ENCODE measurements at regions not wholly inside any gene's neighbourhood (a gene's known extent, or its start where the extent isn't known, plus 50 kb on each side); places are given as distances from the start of the nearest gene placed in this dataset.
"Not testable (repeated sequence)": the region's sequence is repeated elsewhere in the genome, so short reads cannot be mapped to it uniquely, and the experiment has no call there.

- H3K4me3 ChIP-seq, result no peak overlapping the region
- no peaks in the 10 kb centered on the region for H3K9me3 ChIP-seq
- intact Hi-C loops (cut with DNase I), result no loop called here
- DNase-seq (no peak), FAIRE-seq (no peak), ATAC-seq (no peak)
- no peak overlapping the region for H3K27ac ChIP-seq
- no peaks in the 10 kb centered on the region for H3K4me1 ChIP-seq
- TF ChIP-seq, protein P1, sequence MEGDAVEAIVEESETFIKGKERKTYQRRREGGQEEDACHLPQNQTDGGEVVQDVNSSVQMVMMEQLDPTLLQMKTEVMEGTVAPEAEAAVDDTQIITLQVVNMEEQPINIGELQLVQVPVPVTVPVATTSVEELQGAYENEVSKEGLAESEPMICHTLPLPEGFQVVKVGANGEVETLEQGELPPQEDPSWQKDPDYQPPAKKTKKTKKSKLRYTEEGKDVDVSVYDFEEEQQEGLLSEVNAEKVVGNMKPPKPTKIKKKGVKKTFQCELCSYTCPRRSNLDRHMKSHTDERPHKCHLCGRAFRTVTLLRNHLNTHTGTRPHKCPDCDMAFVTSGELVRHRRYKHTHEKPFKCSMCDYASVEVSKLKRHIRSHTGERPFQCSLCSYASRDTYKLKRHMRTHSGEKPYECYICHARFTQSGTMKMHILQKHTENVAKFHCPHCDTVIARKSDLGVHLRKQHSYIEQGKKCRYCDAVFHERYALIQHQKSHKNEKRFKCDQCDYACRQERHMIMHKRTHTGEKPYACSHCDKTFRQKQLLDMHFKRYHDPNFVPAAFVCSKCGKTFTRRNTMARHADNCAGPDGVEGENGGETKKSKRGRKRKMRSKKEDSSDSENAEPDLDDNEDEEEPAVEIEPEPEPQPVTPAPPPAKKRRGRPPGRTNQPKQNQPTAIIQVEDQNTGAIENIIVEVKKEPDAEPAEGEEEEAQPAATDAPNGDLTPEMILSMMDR (IDR thresholded peaks at IDR 0.05), result no peak
- no peaks in the 10 kb centered on the region for H3K36me3 ChIP-seq
- no peaks in the 10 kb centered on the region for H3K27me3 ChIP-seq
Observed at GRCh38 chr3:147162743-147163142, 243.6 kb downstream of the ZIC4 start.

GRCh38 chr3:147161833-147162232 is 244.5 kb downstream of the ZIC4 start:
- H3K27me3 ChIP-seq, result no peaks in the 10 kb centered on the region
- DNase-seq, result no peak
- ATAC-seq, result no peak

DNA sequence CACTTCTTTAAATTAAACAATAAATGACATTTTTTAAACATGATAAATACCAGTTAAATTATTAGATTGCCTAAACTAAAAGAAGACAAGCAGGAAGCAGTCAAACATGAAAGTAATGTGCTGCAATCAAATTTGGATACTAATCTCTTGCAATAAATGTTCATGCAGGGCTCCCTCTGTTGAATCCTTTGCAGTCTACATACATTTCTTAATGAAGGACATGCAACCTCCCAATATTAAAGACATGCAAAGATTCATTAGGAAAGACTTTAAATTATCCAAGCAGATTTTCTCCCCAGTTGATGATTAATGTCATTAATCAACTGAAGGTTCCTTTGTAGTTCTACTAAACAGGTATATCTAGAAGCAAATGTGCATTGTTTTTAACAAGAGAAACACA is 245.4 kb downstream of the ZIC4 start:
- intact Hi-C loops (cut with DNase I), result no loop called here
- no peaks in the 10 kb centered on the region for H3K27me3 ChIP-seq
- FAIRE-seq, result no peak

More at GRCh38 chr3:147161833-147162232, 244.5 kb downstream of the ZIC4 start:
- Histone ChIP-seq H3K4me3 (no peak overlapping the region), H3K36me3 (no peaks in the 10 kb centered on the region), H3K9me3 (no peaks in the 10 kb centered on the region), H3K4me1 (no peaks in the 10 kb centered on the region), H3K27ac (no peak overlapping the region)
- FAIRE-seq, result no peak
- intact Hi-C loops (cut with DNase I), result no loop called here
- 75 to 83% methylated on average over 3 of the region's 3 CpGs for WGBS, 2 donors
- TF ChIP-seq, protein P1 (IDR thresholded peaks at IDR 0.05), result no peak

GRCh38 chr3:147159141-147159540 is 247.2 kb downstream of the ZIC4 start:
- Histone ChIP-seq H3K4me1 (no peaks in the 10 kb centered on the region), H3K27ac (no peak overlapping the region), H3K27me3 (no peaks in the 10 kb centered on the region), H3K4me3 (no peak overlapping the region), H3K9me3 (no peaks in the 10 kb centered on the region), H3K36me3 (no peaks in the 10 kb centered on the region)
- no peak for ATAC-seq
- intact Hi-C loops (cut with DNase I), result no loop called here
- DNase-seq, result no peak
- 49 to 61% methylated on average over 1 of the region's 1 CpG for WGBS, 2 donors
- no peak for FAIRE-seq
- TF ChIP-seq, protein P1 (IDR thresholded peaks at IDR 0.05), result no peak

More for the DNA sequence above, 245.4 kb downstream of the ZIC4 start:
- Histone ChIP-seq H3K4me1 (no peaks in the 10 kb centered on the region), H3K36me3 (no peaks in the 10 kb centered on the region), H3K27ac (no peak overlapping the region), H3K9me3 (no peaks in the 10 kb centered on the region), H3K4me3 (no peak overlapping the region)
- DNase-seq, result no peak
- no peak for ATAC-seq
- TF ChIP-seq, protein P1 (IDR thresholded peaks at IDR 0.05), result no peak

GRCh38 chr3:147157631-147158030 is 248.7 kb downstream of the ZIC4 start:
- Histone ChIP-seq H3K9me3 (no peaks in the 10 kb centered on the region), H3K4me3 (no peak overlapping the region), H3K4me1 (no peaks in the 10 kb centered on the region), H3K27ac (no peak overlapping the region), H3K27me3 (no peaks in the 10 kb centered on the region), H3K36me3 (no peaks in the 10 kb centered on the region)
- FAIRE-seq (no peak), ATAC-seq (no peak), DNase-seq (no peak)
- WGBS, 2 donors, result 37 to 51% methylated on average over 3 of the region's 3 CpGs
- intact Hi-C loops (cut with DNase I), result no loop called here
- TF ChIP-seq, protein P1 (IDR thresholded peaks at IDR 0.05), result no peak

DNA sequence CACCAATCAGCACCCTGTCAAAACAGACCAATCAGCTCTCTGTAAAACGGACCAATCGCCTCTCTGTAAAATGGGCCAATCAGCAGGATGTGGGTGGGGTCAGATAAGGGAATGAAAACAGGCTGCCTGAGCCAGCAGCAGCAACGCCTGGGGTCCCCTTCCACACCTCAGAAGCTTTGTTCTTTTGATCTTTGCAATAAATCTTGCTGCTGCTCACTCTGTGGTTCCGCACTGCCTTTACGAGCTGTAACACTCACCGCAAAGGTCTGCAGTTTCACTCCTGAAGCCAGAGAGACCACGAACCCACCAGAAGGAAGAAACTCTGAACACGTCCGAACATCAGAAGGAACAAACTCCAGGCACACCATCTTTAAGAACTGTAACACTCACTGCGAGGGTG is 251.4 kb downstream of the ZIC4 start:
- H3K27me3 ChIP-seq; FAIRE-seq; H3K36me3 ChIP-seq; H3K27ac ChIP-seq; H3K4me3 ChIP-seq; intact Hi-C loops (cut with DNase I); H3K9me3 ChIP-seq; H3K4me1 ChIP-seq; DNase-seq; ATAC-seq: not testable (repeated sequence)
- 79% methylated on average over 10 of the region's 10 CpGs for WGBS, 2 donors
